ENCODE measurements at regions not wholly inside any gene's neighbourhood (a gene's known extent, or its start where the extent isn't known, plus 50 kb on each side); places are given as distances from the start of the nearest gene placed in this dataset.

- no peak for DNase-seq (ENCODE audit: low read depth)
These were observed 63.7 kb upstream of the AMZ2 start for GRCh38 chr17:68184141-68184571.

DNA sequence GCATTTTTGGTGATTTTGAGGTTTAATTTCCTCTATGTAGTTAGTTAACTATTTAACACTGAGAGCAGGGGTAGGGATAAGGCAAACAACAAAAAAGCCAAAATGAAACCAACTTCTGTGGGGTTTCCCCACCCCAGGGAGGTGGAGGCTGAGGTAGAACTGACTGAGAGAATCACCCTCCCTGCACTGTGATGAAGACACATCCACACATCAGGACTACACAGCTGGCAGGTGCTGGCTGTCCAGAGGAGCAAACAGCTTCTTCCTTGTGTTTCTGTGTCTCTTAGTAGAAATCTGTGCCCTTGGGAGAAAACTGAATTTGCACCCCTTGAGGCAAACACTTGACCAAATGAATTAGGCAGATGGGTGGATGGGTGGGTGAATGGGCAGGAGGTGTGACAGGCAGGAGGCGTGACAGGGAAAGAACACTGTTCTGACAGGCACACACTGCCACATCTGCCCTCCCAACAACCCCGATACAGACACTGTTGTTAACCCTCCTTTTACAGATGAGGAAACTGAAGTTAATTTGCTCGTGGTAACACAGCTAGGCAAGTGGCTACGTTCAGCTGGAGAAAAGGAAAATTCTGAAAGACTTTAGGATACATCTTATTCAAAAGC lies 62.9 kb upstream of the AMZ2 start:
- no peak for DNase-seq (ENCODE audit: low read depth)

DNA sequence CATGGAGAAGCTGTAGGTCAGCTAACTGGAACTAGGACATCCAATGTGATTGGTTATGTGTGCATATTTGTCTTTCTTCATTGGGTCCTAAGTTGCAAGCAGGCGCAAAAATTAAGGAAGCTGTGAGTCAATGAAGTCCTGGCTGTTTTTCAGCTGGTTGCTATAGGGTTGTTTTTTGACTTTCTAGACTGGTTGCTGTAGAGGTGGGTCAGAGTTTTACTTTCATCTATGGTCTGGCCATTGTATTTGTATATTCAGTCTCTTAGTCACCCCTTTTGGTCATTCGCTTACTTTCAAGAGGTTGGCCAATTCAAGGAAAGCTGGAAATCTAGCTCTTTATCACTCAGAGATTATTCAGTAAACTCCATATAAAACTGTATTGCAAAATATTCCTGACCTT lies 62.0 kb upstream of the AMZ2 start:
- no peak for DNase-seq (ENCODE audit: low read depth)

DNA sequence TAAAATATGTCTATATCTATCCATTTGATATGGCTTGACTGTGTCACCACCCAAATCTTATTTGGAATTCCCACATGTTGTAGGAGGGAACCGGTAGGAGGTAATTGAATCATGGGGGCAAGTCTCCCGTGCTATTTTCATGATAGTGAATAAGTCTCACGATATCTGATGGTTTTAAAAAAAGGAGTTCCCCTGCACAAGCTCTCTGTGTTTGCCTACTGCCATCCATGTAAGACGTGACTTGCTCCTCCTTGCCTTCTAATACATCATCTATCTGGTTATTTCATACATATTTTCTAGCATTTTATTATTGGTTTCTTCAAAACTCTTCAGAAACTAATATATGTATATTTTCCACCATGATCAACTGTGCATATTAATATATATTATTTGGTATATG lies 57.3 kb upstream of the AMZ2 start:
- no peak for DNase-seq (ENCODE audit: low read depth)

- DNase-seq (ENCODE audit: low read depth), result no peak
These were observed 52.0 kb upstream of the AMZ2 start for GRCh38 chr17:68195667-68196393.

DNA sequence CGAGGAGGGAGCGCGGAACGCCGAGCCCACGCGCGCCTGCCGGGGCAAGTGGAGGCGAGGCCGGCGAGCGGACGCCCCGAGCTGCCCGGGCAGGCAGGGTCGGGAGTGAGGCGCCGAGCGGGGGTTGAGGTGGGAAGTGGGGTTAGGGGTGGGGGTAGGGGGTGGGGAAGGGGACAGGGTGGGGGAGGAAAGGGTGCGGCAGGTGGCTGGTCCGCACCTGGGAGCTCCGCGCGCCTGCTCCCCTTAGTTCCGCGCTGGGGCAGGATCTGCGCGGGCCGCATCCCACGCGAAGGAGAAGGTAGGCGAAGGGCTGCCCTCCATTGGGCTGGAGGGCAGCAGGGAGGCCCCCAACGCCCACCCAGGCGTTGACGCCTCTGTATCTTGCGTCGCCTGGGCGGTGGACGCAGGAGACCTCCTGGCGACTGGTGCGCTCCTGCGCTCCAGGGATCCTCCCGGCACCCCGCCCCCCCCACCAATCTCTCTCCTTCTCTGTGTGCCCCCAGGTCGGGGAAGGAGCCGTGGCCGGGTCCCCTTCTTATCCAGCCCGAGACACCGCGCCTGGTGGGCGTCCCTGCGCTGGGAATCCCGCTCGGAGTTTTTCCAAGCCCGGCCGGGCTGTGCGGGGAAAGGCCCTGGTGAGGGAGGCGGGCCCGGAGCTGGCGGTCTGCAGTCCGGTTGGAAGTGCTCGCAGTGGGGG lies 51.3 kb upstream of the AMZ2 start:
- no peak for DNase-seq (ENCODE audit: low read depth)

DNA sequence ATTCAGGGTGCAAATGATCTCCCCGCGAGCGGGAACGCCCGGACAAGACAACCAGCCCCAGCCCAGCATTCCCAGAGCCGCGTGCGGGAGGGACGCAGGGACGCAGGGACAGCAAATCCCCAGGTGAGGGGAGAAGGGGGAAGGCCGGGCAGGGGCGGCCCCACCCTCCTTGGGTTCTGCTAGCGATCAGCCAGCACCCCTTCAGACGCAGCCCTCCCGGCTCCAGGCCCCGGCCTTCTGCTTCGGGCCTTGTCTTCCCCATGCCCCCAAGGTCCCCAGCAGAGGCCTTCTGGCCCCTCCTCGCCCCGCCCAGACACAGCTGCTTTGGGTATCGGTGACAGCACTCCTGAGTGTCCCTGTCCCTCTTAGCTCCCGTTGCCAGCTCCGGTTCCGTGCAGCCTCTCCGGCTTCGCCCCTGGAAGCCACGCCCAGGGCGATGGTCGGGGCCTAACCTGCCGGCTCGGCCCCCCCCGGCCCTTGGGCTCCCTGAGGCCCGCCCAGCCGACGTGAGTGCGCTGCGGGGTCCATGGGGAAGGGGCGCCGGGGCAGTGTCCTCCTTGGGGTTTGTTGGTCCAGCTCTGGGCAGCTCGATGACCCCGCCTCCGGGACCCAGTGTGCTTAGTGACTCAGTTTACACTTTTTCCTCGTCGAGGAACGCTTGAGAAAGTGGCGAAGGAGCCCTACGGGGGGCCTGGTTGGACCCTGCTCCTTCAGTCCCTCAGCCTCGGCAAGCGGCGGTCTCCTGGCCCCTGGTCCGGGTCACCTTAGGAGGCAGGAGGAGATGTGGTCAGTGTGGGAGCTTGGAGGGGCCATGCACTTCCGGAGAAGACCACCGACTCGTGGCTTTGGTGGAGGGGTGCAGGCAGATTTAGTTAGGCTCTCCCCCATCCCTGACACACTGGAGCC lies 50.5 kb upstream of the AMZ2 start:
- DNase-seq (ENCODE audit: low read depth), result no peak

DNA sequence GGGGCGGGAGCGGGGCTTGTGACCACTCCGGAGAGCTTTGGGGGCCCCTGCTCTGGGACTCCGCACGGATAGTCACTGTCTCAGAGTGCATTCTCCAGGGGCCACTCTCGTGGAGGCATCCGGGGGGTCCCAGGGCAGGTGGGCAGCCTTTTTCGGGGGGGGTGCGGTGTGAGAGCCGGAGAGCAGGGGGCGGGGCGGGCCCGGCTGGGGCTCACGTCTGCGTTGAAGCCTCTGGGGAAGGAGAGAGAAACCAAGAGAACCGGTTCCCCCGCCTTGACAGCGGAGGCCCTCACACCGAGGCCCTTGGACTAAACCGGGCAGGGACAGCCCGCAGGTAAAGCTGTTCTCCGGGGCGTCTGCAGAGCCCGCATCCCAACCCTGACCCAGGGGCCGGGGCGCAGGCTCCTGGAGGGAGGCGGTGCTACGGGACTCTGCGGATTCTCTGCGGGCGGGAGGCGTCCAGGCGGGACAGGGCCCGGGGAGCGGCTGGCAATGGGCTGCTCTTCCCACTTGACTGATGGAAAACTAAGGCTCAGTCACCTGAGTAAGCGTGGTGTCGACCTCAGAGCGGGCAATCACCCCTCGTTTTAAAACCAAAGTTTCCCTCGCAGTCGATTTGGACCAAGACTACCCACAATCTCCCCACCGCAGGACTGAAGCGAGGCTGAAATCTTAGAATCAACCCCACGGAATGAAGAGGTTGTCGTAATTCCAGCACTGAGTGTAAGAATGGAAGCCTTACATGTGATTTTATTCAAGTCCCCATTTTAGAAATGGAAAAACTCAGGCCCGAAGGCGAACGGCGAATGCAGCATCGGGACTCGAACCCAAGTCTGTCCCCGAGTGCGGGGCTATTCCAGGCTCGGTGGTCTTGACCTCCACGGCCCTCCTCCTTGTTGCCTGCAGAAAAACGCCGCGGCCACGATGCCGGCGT lies 49.6 kb upstream of the AMZ2 start:
- no peak for DNase-seq (ENCODE audit: low read depth)
